IMR-90 (cell line): ENCODE measurements at regions not wholly inside any gene's neighbourhood (a gene's known extent, or its start where the extent isn't known, plus 50 kb on each side); places are given as distances from the start of the nearest gene placed in this dataset.

Source experiments
- ATAC-seq: fragments of 200-7000 bp; cut with Tn5 transposase; 2 replicates; pipeline ENCODE4 v1.9.1; 2020; ENCODE audit warnings: low read depth, mild to moderate bottlenecking, moderate library complexity
- BruUV-seq: library from RNA; stranded (reverse); fragments of 400-500 nt; replicated peaks from 2 replicates; lab custom pipeline; 2021; lab: Mats Ljungman, UMichigan
- CTCF ChIA-PET: fragments of 300-600 bp; formaldehyde crosslinking; extraction: SDS; loops from one replicate; lab custom pipeline; 2021; ENCODE audit warnings: antibody characterized with exemption; lab: Yijun Ruan, JAX
- POLR2A ChIA-PET: fragments of 300-600 bp; sonication (Branson Sonifier 250); formaldehyde crosslinking; loops from one replicate; lab custom pipeline; 2022; ENCODE audit warnings: antibody characterized with exemption; ENCODE audit not compliant: unreplicated experiment; lab: Charles Lee
- DNase-seq: peaks from one replicate; pipeline ENCODE4 v3.0.0; 2013
- H2AFZ ChIP-seq: replicated peaks from 2 replicates; pipeline ENCODE3; 2013; ENCODE audit warnings: low read length, mild to moderate bottlenecking; ENCODE audit not compliant: poor library complexity
- H2AK5ac ChIP-seq: 2 replicates; pipeline ENCODE4 v1.6.1; 2013; ENCODE audit warnings: low read depth, low read length, inconsistent platforms
- H2AK9ac ChIP-seq: replicated peaks from 2 replicates; pipeline ENCODE3; 2013; ENCODE audit warnings: mild to moderate bottlenecking, low read depth, low read length, moderate library complexity; ENCODE audit not compliant: poor library complexity
- H2BK120ac ChIP-seq: 2 replicates; pipeline ENCODE4 v1.6.1; 2013; ENCODE audit warnings: low read depth, low read length, inconsistent platforms
- H2BK15ac ChIP-seq: 3 replicates; pipeline ENCODE4 v1.6.1; 2013; ENCODE audit warnings: low read depth, low read length, inconsistent platforms
- H2BK20ac ChIP-seq: 2 replicates; pipeline ENCODE4 v1.6.1; 2013; ENCODE audit warnings: low read depth, mild to moderate bottlenecking, inconsistent platforms, low read length, moderate library complexity
- H2BK5ac ChIP-seq: 2 replicates; pipeline ENCODE4 v1.6.1; 2013; ENCODE audit warnings: mild to moderate bottlenecking, low read depth, low read length, inconsistent platforms; ENCODE audit not compliant: poor library complexity, severe bottlenecking
- H3K14ac ChIP-seq: replicated peaks from 2 replicates; pipeline ENCODE4 v1.6.1; 2013; ENCODE audit warnings: low read depth, low read length, inconsistent platforms
- H3K18ac ChIP-seq: 2 replicates; pipeline ENCODE4 v1.6.1; 2013; ENCODE audit warnings: low read depth, low read length, control low read depth
- H3K23ac ChIP-seq: 2 replicates; pipeline ENCODE4 v1.6.1; 2013; ENCODE audit warnings: low read depth, low read length, inconsistent platforms
- H3K27ac ChIP-seq: 2 replicates; pipeline ENCODE4 v1.5.1; 2013; ENCODE audit warnings: mild to moderate bottlenecking, control low read depth, low read length; ENCODE audit not compliant: insufficient read depth
- H3K27me3 ChIP-seq: 2 replicates; pipeline ENCODE4 v1.6.1; 2013; ENCODE audit warnings: low read length; ENCODE audit not compliant: control insufficient read depth, insufficient read depth
- H3K36me3 ChIP-seq: 2 replicates; pipeline ENCODE4 v1.6.1; 2013; ENCODE audit warnings: low read length, mixed read lengths; ENCODE audit not compliant: control insufficient read depth, insufficient read depth
- H3K4ac ChIP-seq: 2 replicates; pipeline ENCODE4 v1.6.1; 2013; ENCODE audit warnings: low read depth, low read length, inconsistent platforms
- H3K4me1 ChIP-seq: 2 replicates; pipeline ENCODE4 v1.6.1; 2013; ENCODE audit warnings: low read length, mixed read lengths; ENCODE audit not compliant: control insufficient read depth, insufficient read depth
- H3K4me2 ChIP-seq: 2 replicates; pipeline ENCODE4 v1.6.1; 2013; ENCODE audit warnings: low read depth, mild to moderate bottlenecking, control low read depth, low read length, moderate library complexity
- H3K4me3 ChIP-seq: 2 replicates; pipeline ENCODE4 v1.5.1; 2013; ENCODE audit warnings: low read depth, mild to moderate bottlenecking, control low read depth, low read length, moderate library complexity; ENCODE audit not compliant: insufficient read depth
- H3K56ac ChIP-seq: 2 replicates; pipeline ENCODE4 v1.6.1; 2013; ENCODE audit warnings: low read length, inconsistent platforms; ENCODE audit not compliant: insufficient read depth; ENCODE audit errors: extremely low read depth
- H3K79me1 ChIP-seq, 2 experiments: 2 replicates each; pipeline ENCODE4 v1.6.1; 2013; ENCODE audit warnings: low read length in 2 of 2, inconsistent platforms in 1 of 2, low read depth in 1 of 2
- H3K9ac ChIP-seq: 2 replicates; pipeline ENCODE4 v1.6.1; 2013; ENCODE audit warnings: low read depth, low read length, control low read depth
- H3K9me1 ChIP-seq: 2 replicates; pipeline ENCODE4 v1.6.1; 2013; ENCODE audit warnings: low read length, inconsistent platforms; ENCODE audit not compliant: insufficient read depth
- H3K9me3 ChIP-seq: 2 replicates; pipeline ENCODE4 v1.6.1; 2013; ENCODE audit warnings: low read length; ENCODE audit not compliant: control insufficient read depth, insufficient read depth
- H4K20me1 ChIP-seq: 2 replicates; pipeline ENCODE4 v1.6.1; 2013; ENCODE audit warnings: low read length, inconsistent platforms; ENCODE audit not compliant: insufficient read depth
- H4K5ac ChIP-seq: 2 replicates; pipeline ENCODE4 v1.6.1; 2013; ENCODE audit warnings: mild to moderate bottlenecking, low read depth, low read length, control low read depth
- H4K8ac ChIP-seq, 2 experiments: 2 replicates each; pipeline ENCODE4 v1.6.1; 2013; ENCODE audit warnings: low read depth in 2 of 2, low read length in 2 of 2, control low read depth in 1 of 2, inconsistent platforms in 1 of 2
- H4K91ac ChIP-seq: 2 replicates; pipeline ENCODE4 v1.6.1; 2013; ENCODE audit warnings: low read depth, low read length, inconsistent platforms; ENCODE audit not compliant: insufficient read depth
- BHLHE40 ChIP-seq: fragments of 150-350 bp; IDR thresholded peaks from 2 replicates; pipeline ENCODE4 v1.6.1; 2016; ENCODE audit warnings: mild to moderate bottlenecking, low read depth, low read length
- CEBPB ChIP-seq: IDR thresholded peaks from 2 replicates; pipeline ENCODE4 v1.6.1; 2012; ENCODE audit warnings: low read depth, low read length, improper control_type of control experiment
- CHD1 ChIP-seq: IDR thresholded peaks from 2 replicates; pipeline ENCODE4 v1.6.1; 2012; ENCODE audit warnings: low read depth, low read length, improper control_type of control experiment
- FOS ChIP-seq: fragments of 150-350 bp; IDR thresholded peaks from 2 replicates; pipeline ENCODE4 v1.6.1; 2016; ENCODE audit warnings: low read depth, low read length
- MAFK ChIP-seq: IDR thresholded peaks from 2 replicates; pipeline ENCODE4 v1.6.1; 2012; ENCODE audit warnings: low read depth, low read length, improper control_type of control experiment
- MAZ ChIP-seq: IDR thresholded peaks from 2 replicates; pipeline ENCODE4 v1.6.1; 2012; ENCODE audit warnings: low read depth, mild to moderate bottlenecking, low read length, improper control_type of control experiment, moderate library complexity, borderline replicate concordance
- MXI1 ChIP-seq: IDR thresholded peaks from 2 replicates; pipeline ENCODE4 v1.6.1; 2012; ENCODE audit warnings: low read depth, mild to moderate bottlenecking, low read length, moderate library complexity, borderline replicate concordance
- NFE2L2 ChIP-seq: fragments of 150-350 bp; IDR thresholded peaks from 2 replicates; pipeline ENCODE4 v1.6.1; 2016; ENCODE audit warnings: low read depth, mild to moderate bottlenecking, low read length
- POLR2A ChIP-seq: IDR thresholded peaks from 2 replicates; pipeline ENCODE4 v1.6.1; 2012; ENCODE audit warnings: mild to moderate bottlenecking, low read depth, low read length
- RAD21 ChIP-seq: IDR thresholded peaks from 2 replicates; pipeline ENCODE4 v1.6.1; 2012; ENCODE audit warnings: low read length, improper control_type of control experiment
- RCOR1 ChIP-seq: IDR thresholded peaks from 2 replicates; pipeline ENCODE4 v1.6.1; 2012; ENCODE audit warnings: mild to moderate bottlenecking, low read length, improper control_type of control experiment; ENCODE audit not compliant: insufficient replicate concordance
- RFX5 ChIP-seq: IDR thresholded peaks from 2 replicates; pipeline ENCODE4 v1.8.0; 2012; ENCODE audit warnings: low read depth, mild to moderate bottlenecking, low read length, moderate library complexity
- SMC3 ChIP-seq: fragments of 150-350 bp; IDR thresholded peaks from 2 replicates; pipeline ENCODE4 v1.6.1; 2016; ENCODE audit warnings: low read depth, mild to moderate bottlenecking, antibody characterized with exemption, low read length, moderate library complexity
- WGBS, 2 experiments: methylation state at CpG; one replicate each; pipeline versions ENCODE4 v1.1.5 to v1.1.7; 2013; ENCODE audit warnings: missing lambda C conversion rate in 2 of 2; ENCODE audit not compliant: insufficient read length in 1 of 2; ENCODE audit errors: extremely low coverage in 2 of 2; 5-methylcytosine and 5-hydroxymethylcytosine counted together
- dilution Hi-C: fragments of 300-500 bp; cut with HindIII; formaldehyde crosslinking; loops from one replicate; pipeline ENCODE4 v1.14.3; 2018; ENCODE audit warnings: low sequenced_read_pairs; ENCODE audit not compliant: unreplicated experiment
- in situ Hi-C: fragments of 300-500 bp; cut with MboI; formaldehyde crosslinking; loops from 3 replicates; pipeline ENCODE4 v1.14.3; 2019; ENCODE audit warnings: low sequenced_read_pairs, inconsistent platforms, mixed read lengths
- intact Hi-C: fragments of 100-400 bp; cut with micrococcal nuclease; formaldehyde crosslinking; loops from 2 replicates; pipeline ENCODE4 v1.10.0; 2022
- TF ChIP-seq, protein P1 (sequence below): conservative IDR thresholded peaks from 2 replicates; pipeline ENCODE4 v1.5.1; 2012; ENCODE audit warnings: mild to moderate bottlenecking, low read depth, low read length, improper control_type of control experiment
- TF ChIP-seq, protein P2 (sequence below): fragments of 150-350 bp; IDR thresholded peaks from 2 replicates; pipeline ENCODE4 v1.6.1; 2017; ENCODE audit warnings: mild to moderate bottlenecking, antibody characterized with exemption, low read length, low read depth
- TF ChIP-seq, protein P3 (sequence below): fragments of 150-350 bp; IDR thresholded peaks from 2 replicates; pipeline ENCODE4 v1.6.1; 2016; ENCODE audit warnings: low read depth, mild to moderate bottlenecking, low read length, moderate library complexity, borderline replicate concordance

DNA sequence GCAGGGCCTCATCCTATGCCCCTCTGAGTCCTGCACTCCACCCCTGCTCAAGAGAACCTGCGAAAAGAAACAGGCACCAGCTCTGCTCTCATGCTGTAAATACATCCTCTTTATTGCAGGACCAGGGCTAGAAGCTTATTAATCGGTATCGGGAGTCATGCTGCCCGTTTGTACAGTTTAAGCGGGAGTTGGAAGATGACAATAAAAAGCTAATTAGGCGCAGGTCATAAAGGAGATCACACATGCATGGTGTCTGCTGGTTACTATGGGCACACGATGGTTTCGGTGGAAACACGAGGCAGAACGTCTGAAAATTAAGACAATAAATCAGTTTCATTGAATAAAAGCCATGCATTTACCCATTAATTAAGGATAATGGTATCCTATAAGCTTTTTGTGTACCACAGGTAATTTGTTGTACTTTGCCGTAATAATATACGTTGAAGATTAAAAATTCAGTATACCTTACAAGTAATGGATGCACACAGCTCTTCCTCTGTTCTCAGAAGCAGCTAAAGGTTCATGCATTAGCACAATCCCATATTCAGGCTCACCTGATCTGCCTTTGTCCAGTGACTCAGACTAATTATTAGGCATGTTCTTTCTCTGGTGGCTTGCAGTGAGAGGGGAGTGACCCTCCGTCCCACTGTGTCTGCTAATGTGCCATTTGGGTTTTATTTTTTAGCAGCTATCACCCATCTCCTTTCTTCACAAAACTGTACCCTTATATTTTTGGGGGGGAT, 406.0 kb downstream of the TSHZ3 start:
- Histone ChIP-seq H3K9ac (no peak overlapping the region), H4K8ac (no peak overlapping the region), H3K14ac (no peak overlapping the region), H2AK5ac (no peak overlapping the region), H4K5ac (no peak overlapping the region), H3K79me1 (no peaks in the 10 kb centered on the region), H2BK15ac (no peak overlapping the region), H3K36me3 (no peaks in the 10 kb centered on the region), H3K9me3 (no peaks in the 10 kb centered on the region), H3K27ac (no peak overlapping the region), H2BK20ac (no peak overlapping the region), H3K23ac (no peak overlapping the region), H3K27me3 (no peaks in the 10 kb centered on the region), H3K4me3 (no peak overlapping the region), H4K20me1 (no peaks in the 10 kb centered on the region), H3K18ac (no peak overlapping the region), H3K4ac (no peak overlapping the region), H3K4me1 (no peaks in the 10 kb centered on the region), H3K9me1 (no peaks in the 10 kb centered on the region), H3K4me2 (no peak overlapping the region), H2BK5ac (no peak overlapping the region), H3K56ac (no peak overlapping the region), H2BK120ac (no peak overlapping the region), H2AFZ (no peak overlapping the region), H2AK9ac (no peak overlapping the region), H4K91ac (no peak overlapping the region)
- ATAC-seq (no peak), DNase-seq (no peak)
- WGBS, 2 experiments = 100% methylated on average over 1 of the region's 13 CpGs; no CpG with 5 or more reads in 1 of the 2 experiments
- intact Hi-C loops = no loop called here
- dilution Hi-C loops = no loop called here
- BruUV-seq = no TSS peak
- in situ Hi-C loops = no loop called here
- CTCF ChIA-PET = interaction anchor here (1.0 kb wide), 1 partner anchor 43 kb away, joined by 4 read pairs; no protein-coding TSS in a partner anchor
- TF ChIP-seq CHD1 = no peak
- TF ChIP-seq MXI1 = no peak
- no peak for TF ChIP-seq RFX5
- TF ChIP-seq, protein P1, sequence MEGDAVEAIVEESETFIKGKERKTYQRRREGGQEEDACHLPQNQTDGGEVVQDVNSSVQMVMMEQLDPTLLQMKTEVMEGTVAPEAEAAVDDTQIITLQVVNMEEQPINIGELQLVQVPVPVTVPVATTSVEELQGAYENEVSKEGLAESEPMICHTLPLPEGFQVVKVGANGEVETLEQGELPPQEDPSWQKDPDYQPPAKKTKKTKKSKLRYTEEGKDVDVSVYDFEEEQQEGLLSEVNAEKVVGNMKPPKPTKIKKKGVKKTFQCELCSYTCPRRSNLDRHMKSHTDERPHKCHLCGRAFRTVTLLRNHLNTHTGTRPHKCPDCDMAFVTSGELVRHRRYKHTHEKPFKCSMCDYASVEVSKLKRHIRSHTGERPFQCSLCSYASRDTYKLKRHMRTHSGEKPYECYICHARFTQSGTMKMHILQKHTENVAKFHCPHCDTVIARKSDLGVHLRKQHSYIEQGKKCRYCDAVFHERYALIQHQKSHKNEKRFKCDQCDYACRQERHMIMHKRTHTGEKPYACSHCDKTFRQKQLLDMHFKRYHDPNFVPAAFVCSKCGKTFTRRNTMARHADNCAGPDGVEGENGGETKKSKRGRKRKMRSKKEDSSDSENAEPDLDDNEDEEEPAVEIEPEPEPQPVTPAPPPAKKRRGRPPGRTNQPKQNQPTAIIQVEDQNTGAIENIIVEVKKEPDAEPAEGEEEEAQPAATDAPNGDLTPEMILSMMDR = no peak
- TF ChIP-seq RAD21 = no peak
- TF ChIP-seq NFE2L2 = no peak
- TF ChIP-seq MAFK = no peak
- TF ChIP-seq POLR2A = no peak
- TF ChIP-seq SMC3 = no peak
- no peak for TF ChIP-seq CEBPB
- TF ChIP-seq, protein P2, sequence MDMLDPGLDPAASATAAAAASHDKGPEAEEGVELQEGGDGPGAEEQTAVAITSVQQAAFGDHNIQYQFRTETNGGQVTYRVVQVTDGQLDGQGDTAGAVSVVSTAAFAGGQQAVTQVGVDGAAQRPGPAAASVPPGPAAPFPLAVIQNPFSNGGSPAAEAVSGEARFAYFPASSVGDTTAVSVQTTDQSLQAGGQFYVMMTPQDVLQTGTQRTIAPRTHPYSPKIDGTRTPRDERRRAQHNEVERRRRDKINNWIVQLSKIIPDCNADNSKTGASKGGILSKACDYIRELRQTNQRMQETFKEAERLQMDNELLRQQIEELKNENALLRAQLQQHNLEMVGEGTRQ = no peak
- no peak for TF ChIP-seq RCOR1
- TF ChIP-seq BHLHE40 = no peak
- no peak for TF ChIP-seq MAZ
- TF ChIP-seq FOS = no peak
- TF ChIP-seq, protein P3, sequence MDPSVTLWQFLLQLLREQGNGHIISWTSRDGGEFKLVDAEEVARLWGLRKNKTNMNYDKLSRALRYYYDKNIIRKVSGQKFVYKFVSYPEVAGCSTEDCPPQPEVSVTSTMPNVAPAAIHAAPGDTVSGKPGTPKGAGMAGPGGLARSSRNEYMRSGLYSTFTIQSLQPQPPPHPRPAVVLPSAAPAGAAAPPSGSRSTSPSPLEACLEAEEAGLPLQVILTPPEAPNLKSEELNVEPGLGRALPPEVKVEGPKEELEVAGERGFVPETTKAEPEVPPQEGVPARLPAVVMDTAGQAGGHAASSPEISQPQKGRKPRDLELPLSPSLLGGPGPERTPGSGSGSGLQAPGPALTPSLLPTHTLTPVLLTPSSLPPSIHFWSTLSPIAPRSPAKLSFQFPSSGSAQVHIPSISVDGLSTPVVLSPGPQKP = no peak
- POLR2A ChIA-PET = no interaction called here
